ENCODE measurements at regions not wholly inside any gene's neighbourhood (a gene's known extent, or its start where the extent isn't known, plus 50 kb on each side); places are given as distances from the start of the nearest gene placed in this dataset.

DNA sequence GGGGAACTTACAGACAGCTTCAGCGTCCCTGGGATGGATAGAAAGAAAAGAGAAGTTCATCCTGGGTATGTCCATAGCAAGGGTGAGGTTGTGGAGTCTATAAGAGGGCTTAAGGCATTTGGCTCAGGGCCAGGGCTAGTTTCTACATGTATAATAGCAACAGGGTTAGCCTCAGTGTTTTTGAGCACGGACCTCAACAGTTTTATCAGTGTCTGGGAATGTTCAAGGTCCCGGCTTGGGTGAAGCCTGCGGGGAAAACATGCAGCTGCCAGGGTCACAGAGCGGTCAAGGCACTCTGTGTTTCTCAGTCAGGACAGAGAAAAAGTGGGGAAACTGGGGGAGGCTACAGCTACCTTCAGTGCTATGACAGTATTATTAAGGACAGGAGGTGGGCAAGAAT, 427.7 kb upstream of the HS6ST1 start:
- no peaks in the 10 kb centered on the region for H3K27me3 ChIP-seq (ENCODE audit: insufficient read depth, poor library complexity, severe bottlenecking)
- no peak for DNase-seq (ENCODE audit: low read depth in 1 of 2, low spot score in 1 of 2)
- no peak overlapping the region for H3K4me3 ChIP-seq (replicated peaks; ENCODE audit: insufficient read depth, low read length)
- TF ChIP-seq POLR2AphosphoS5 (IDR thresholded peaks at IDR 0.05; ENCODE audit: low read depth) (no peak), SPI1 (IDR thresholded peaks at IDR 0.05; ENCODE audit: borderline replicate concordance, low read depth) (no peak), GABPA (IDR thresholded peaks at IDR 0.05; ENCODE audit: low read depth) (no peak)
- TF ChIP-seq, protein P1, sequence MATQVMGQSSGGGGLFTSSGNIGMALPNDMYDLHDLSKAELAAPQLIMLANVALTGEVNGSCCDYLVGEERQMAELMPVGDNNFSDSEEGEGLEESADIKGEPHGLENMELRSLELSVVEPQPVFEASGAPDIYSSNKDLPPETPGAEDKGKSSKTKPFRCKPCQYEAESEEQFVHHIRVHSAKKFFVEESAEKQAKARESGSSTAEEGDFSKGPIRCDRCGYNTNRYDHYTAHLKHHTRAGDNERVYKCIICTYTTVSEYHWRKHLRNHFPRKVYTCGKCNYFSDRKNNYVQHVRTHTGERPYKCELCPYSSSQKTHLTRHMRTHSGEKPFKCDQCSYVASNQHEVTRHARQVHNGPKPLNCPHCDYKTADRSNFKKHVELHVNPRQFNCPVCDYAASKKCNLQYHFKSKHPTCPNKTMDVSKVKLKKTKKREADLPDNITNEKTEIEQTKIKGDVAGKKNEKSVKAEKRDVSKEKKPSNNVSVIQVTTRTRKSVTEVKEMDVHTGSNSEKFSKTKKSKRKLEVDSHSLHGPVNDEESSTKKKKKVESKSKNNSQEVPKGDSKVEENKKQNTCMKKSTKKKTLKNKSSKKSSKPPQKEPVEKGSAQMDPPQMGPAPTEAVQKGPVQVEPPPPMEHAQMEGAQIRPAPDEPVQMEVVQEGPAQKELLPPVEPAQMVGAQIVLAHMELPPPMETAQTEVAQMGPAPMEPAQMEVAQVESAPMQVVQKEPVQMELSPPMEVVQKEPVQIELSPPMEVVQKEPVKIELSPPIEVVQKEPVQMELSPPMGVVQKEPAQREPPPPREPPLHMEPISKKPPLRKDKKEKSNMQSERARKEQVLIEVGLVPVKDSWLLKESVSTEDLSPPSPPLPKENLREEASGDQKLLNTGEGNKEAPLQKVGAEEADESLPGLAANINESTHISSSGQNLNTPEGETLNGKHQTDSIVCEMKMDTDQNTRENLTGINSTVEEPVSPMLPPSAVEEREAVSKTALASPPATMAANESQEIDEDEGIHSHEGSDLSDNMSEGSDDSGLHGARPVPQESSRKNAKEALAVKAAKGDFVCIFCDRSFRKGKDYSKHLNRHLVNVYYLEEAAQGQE (IDR thresholded peaks at IDR 0.05; ENCODE audit: insufficient replicate concordance, low read depth) = no peak
- TF ChIP-seq, protein P2, sequence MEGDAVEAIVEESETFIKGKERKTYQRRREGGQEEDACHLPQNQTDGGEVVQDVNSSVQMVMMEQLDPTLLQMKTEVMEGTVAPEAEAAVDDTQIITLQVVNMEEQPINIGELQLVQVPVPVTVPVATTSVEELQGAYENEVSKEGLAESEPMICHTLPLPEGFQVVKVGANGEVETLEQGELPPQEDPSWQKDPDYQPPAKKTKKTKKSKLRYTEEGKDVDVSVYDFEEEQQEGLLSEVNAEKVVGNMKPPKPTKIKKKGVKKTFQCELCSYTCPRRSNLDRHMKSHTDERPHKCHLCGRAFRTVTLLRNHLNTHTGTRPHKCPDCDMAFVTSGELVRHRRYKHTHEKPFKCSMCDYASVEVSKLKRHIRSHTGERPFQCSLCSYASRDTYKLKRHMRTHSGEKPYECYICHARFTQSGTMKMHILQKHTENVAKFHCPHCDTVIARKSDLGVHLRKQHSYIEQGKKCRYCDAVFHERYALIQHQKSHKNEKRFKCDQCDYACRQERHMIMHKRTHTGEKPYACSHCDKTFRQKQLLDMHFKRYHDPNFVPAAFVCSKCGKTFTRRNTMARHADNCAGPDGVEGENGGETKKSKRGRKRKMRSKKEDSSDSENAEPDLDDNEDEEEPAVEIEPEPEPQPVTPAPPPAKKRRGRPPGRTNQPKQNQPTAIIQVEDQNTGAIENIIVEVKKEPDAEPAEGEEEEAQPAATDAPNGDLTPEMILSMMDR (IDR thresholded peaks at IDR 0.05; ENCODE audit: insufficient read depth, low read length) = no peak
- no peak overlapping the region for H3K27ac ChIP-seq (replicated peaks)

DNA sequence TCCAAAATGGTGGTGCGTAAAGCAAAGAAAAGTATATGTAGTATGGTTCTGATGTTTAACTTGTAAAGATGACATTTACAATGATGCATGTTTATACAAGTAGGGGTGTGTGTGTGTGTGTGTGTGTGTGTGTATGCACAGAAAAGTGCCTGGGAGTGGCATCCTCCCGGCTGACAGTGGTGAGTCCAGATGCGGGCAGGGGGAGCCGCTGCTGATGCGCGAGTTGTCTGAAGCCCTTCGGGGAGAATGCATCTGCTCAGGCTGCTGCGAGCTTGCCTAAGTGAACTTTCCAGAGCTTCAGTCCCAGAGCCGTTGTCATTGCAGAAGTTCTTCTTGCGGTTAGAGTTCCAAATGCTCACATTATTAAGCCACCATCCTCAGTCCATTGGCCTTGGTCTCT, 429.7 kb upstream of the HS6ST1 start:
- H3K4me3 ChIP-seq (replicated peaks; ENCODE audit: insufficient read depth, low read length) = no peak overlapping the region
- no peak for TF ChIP-seq SPI1 (IDR thresholded peaks at IDR 0.05; ENCODE audit: borderline replicate concordance, low read depth)
- no peak for TF ChIP-seq GABPA (IDR thresholded peaks at IDR 0.05; ENCODE audit: low read depth)
- TF ChIP-seq, protein P1 (IDR thresholded peaks at IDR 0.05; ENCODE audit: insufficient replicate concordance, low read depth) = no peak
- TF ChIP-seq, protein P2 (IDR thresholded peaks at IDR 0.05; ENCODE audit: insufficient read depth, low read length) = no peak
- no peak for TF ChIP-seq POLR2AphosphoS5 (IDR thresholded peaks at IDR 0.05; ENCODE audit: low read depth)
- no peak overlapping the region for H3K27ac ChIP-seq (replicated peaks)
- H3K27me3 ChIP-seq (ENCODE audit: insufficient read depth, poor library complexity, severe bottlenecking) = no peaks in the 10 kb centered on the region
- no peak for DNase-seq (ENCODE audit: low read depth in 1 of 2, low spot score in 1 of 2)

DNA sequence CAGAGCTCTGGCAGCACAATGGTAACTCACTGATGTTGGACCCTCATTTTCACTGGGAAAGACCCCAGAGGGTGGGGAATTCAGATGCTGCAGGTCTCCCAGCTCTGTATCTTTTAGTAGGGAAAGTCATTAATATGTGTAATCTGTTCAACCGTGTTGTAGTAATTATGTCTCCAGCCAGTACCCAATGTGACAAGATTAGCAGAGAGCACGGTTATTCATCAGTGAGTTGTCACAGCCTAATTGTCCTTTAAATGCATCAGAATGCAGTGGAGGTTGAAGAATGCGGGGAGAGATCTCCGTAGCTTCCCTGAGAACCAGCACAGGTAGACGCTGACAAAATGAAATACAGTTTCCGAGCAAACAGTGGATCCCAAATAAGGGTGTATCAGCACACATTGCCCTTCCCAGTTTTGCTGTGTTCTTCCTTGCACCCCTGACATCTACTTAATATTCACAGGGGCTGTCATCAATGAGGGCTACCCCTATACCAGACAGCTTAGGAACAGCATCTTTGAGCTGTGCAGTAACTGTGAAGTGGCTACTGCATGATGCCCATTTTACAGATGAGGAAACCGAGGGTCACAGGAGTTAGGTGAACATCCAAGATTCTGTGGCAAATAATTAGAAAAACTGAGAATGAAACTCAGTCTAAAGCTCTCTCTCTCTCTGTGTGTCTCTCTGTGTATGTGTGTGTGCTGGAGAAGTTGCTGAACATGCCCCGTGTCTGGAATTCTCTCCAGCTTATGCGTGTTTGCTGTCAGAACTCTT, 430.4 kb upstream of the HS6ST1 start:
- Histone ChIP-seq H3K27ac (replicated peaks) (no peak overlapping the region), H3K27me3 (ENCODE audit: insufficient read depth, poor library complexity, severe bottlenecking) (no peaks in the 10 kb centered on the region), H3K4me3 (replicated peaks; ENCODE audit: insufficient read depth, low read length) (no peak overlapping the region)
- no peak for DNase-seq (ENCODE audit: low read depth in 1 of 2, low spot score in 1 of 2)
- TF ChIP-seq SPI1 (IDR thresholded peaks at IDR 0.05; ENCODE audit: borderline replicate concordance, low read depth) = no peak
- no peak for TF ChIP-seq GABPA (IDR thresholded peaks at IDR 0.05; ENCODE audit: low read depth)
- TF ChIP-seq, protein P2 (IDR thresholded peaks at IDR 0.05; ENCODE audit: insufficient read depth, low read length) = no peak
- TF ChIP-seq POLR2AphosphoS5 (IDR thresholded peaks at IDR 0.05; ENCODE audit: low read depth) = no peak
- TF ChIP-seq, protein P1 (IDR thresholded peaks at IDR 0.05; ENCODE audit: insufficient replicate concordance, low read depth) = no peak

Data from HL-60 (cell line).